ENCODE measurements at regions not wholly inside any gene's neighbourhood (a gene's known extent, or its start where the extent isn't known, plus 50 kb on each side); places are given as distances from the start of the nearest gene placed in this dataset.

GRCh38 chr9:103714992-103715391 lies 379.1 kb upstream of the SMC2 start:
- Histone ChIP-seq H4K20me1 (replicated peaks in 1 of 2; ENCODE audit: control insufficient read depth in 1 of 2, insufficient read depth in 2 of 2, low read length in 2 of 2) (no peaks in the 10 kb centered on the region), H4K8ac (ENCODE audit: extremely low read depth, insufficient read depth, low read length) (no peak overlapping the region), H4K5ac (ENCODE audit: insufficient read length, low read depth, low read length) (no peak overlapping the region), H2BK5ac (ENCODE audit: low read depth, low read length) (no peak overlapping the region), H2BK120ac (replicated peaks; ENCODE audit: low read depth, low read length) (no peak overlapping the region), H2BK12ac (ENCODE audit: low read depth, low read length) (no peak overlapping the region; the same call in 1 of the 2 replicates), H3K36me3 (ENCODE audit: control insufficient read depth in 2 of 4, insufficient read depth in 4 of 4, low read length in 3 of 4) (no peaks in the 10 kb centered on the region), H3K14ac (ENCODE audit: insufficient read length) (no peak overlapping the region), H3K4me2 (ENCODE audit: insufficient read depth in 1 of 2, low read depth in 2 of 2, low read length in 2 of 2) (peak overlapping the region in 1 of 2 experiments; percentile 14; a peak in 1 of 4 replicates), H3K79me2 (ENCODE audit: control insufficient read depth in 1 of 2, insufficient read depth in 2 of 2, low read length in 2 of 2) (no peaks in the 10 kb centered on the region), H2AFZ (ENCODE audit: low read length) (no peak overlapping the region), H3K18ac (ENCODE audit: extremely low read depth, low read length) (no peak overlapping the region), H3K27me3 (replicated peaks in 1 of 4; ENCODE audit: control insufficient read depth in 3 of 4, extremely low read depth in 1 of 4, insufficient read depth in 3 of 4, low read length in 3 of 4) (no peaks in the 10 kb centered on the region), H3K9me3 (ENCODE audit: insufficient read depth in 2 of 2, low read depth in 1 of 2, low read length in 1 of 2) (no peaks in the 10 kb centered on the region), H3K56ac (replicated peaks; ENCODE audit: insufficient read length, low read depth, low read length) (no peak overlapping the region), H3K4me1 (replicated peaks in 1 of 4; ENCODE audit: control insufficient read depth in 3 of 4, insufficient read depth in 4 of 4, low read length in 3 of 4) (peaks cover 0 to 4% (median 2%) of the 10 kb centered on the region in 4 experiments; a peak in 6 of 7 replicates), H3K27ac (ENCODE audit: low read depth, low read length) (no peak overlapping the region), H2BK15ac (ENCODE audit: low read length) (no peak overlapping the region), H3K79me1 (ENCODE audit: low read depth, low read length) (no peaks in the 10 kb centered on the region), H3K4me3 (ENCODE audit: extremely low read depth in 1 of 4, insufficient read depth in 2 of 4, low read depth in 3 of 4, low read length in 4 of 4) (no peak overlapping the region), H2BK20ac (ENCODE audit: low read length) (no peak overlapping the region), H3K9ac (replicated peaks in 1 of 4; ENCODE audit: extremely low read depth in 1 of 4, low read depth in 3 of 4, low read length in 3 of 4) (no peak overlapping the region), H3K4ac (replicated peaks; ENCODE audit: insufficient read length, low read depth, low read length) (no peak overlapping the region), H3K23me2 (ENCODE audit: low read depth, low read length) (no peaks in the 10 kb centered on the region), H3K23ac (ENCODE audit: insufficient read length) (no peak overlapping the region), H2AK5ac (ENCODE audit: low read depth, low read length) (no peak overlapping the region), H4K91ac (replicated peaks; ENCODE audit: insufficient read length, low read length) (no peak overlapping the region)
- 73% methylated on average over 1 of the region's 1 CpG; no CpG with 5 or more reads in 1 of the 2 experiments for WGBS, 2 experiments (ENCODE audit: extremely low coverage in 1 of 2, insufficient coverage in 1 of 2, insufficient read length in 1 of 2, insufficient replicate concordance in 2 of 2, low coverage in 1 of 2, low lambda C conversion rate in 2 of 2, missing lambda C conversion rate in 1 of 2)
- no peak for FAIRE-seq
- CTCF ChIA-PET (ENCODE audit: partially characterized antibody) = no interaction called here
- POLR2A ChIA-PET (ENCODE audit: partially characterized antibody) = no interaction called here
- DNase-seq (ENCODE audit: low read depth in 1 of 2, low spot score in 2 of 2) = peak; percentile 7 to 45
- TF ChIP-seq TEAD4 (IDR thresholded peaks at IDR 0.05; ENCODE audit: low read depth, low read length) (peak; percentile 93), RBBP5 (IDR thresholded peaks at IDR 0.05; ENCODE audit: borderline replicate concordance, low read depth, low read length) (no peak), BCL11A (IDR thresholded peaks at IDR 0.05; ENCODE audit: low read depth in 2 of 2, low read length in 2 of 2) (no peak), BACH1 (IDR thresholded peaks at IDR 0.05; ENCODE audit: low read length) (peak; percentile 28; the same call in 1 of the 2 replicates), SP1 (IDR thresholded peaks at IDR 0.05; ENCODE audit: low read depth, low read length) (peak; percentile 30), HDAC2 (IDR thresholded peaks at IDR 0.05; ENCODE audit: borderline replicate concordance in 1 of 2, low read depth in 2 of 2, low read length in 2 of 2) (0 out of 4 replicates have a peak, but pooled peaks of 1 of the 2 experiments have one; percentile 43), CREB1 (IDR thresholded peaks at IDR 0.05) (no peak), CTCF (IDR thresholded peaks at IDR 0.05; ENCODE audit: control extremely low read depth in 1 of 3, insufficient read depth in 1 of 3, low read depth in 1 of 3, low read length in 3 of 3) (peak in 2 of 3 experiments; percentile 11 to 36; a peak in 2 of 4 replicates), TCF12 (IDR thresholded peaks at IDR 0.05; ENCODE audit: low read depth, low read length) (peak; percentile 58; the same call in 1 of the 2 replicates), RAD21 (IDR thresholded peaks at IDR 0.05 in 1 of 2, conservative IDR thresholded peaks at IDR 0.05 in 1 of 2; ENCODE audit: low read depth in 2 of 2, low read length in 2 of 2) (peak in 1 of 2 experiments; percentile 20; a peak in 2 of 4 replicates), SRF (IDR thresholded peaks at IDR 0.05; ENCODE audit: low read depth, low read length) (no peak)
